ENCODE measurements at regions not wholly inside any gene's neighbourhood (a gene's known extent, or its start where the extent isn't known, plus 50 kb on each side); places are given as distances from the start of the nearest gene placed in this dataset.
"Not testable (repeated sequence)": the region's sequence is repeated elsewhere in the genome, so short reads cannot be mapped to it uniquely, and the experiment has no call there.

- DNase-seq: no peak
Observed at GRCh38 chr6:2611092-2611491, 139.6 kb downstream of the MYLK4 start.

DNA sequence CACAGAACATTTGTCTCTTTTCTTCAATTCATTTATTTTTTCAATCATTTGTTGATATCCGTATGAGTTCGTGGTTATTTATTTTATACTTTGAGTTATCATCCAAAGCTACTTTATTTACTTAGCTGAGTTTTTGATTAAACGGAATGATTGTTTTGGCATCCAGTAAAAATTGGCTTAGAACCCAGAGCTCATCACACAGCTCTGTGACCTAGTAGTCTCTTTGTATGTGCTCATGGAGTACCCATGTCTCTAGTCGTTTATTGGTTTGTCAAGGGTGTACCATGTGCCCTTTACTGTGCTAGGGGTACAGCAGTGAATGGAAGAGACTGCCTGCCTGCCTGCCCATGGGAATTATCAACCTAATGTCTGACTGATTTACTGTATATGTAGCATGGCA, 142.2 kb downstream of the MYLK4 start:
- no peak for DNase-seq

DNA sequence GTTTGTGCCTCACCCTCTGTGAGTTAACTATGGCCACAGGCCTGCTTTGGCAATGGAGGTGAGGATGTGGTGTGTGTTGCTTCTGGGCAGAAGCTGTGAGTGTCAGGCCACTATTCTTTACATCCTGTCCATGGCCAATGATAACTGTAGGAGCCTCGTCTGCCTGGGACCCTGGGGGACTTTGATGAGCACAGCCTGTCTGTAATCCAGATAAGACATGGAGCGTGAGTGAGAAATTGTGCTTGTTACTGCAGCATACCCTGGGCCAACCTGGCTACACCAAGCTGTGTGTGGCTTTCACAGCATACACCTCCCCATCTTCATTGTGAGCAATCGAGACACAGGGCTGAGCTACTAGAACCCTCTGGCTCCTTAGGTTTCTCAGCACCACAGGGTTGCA, 150.4 kb downstream of the MYLK4 start:
- no peak for DNase-seq

DNA sequence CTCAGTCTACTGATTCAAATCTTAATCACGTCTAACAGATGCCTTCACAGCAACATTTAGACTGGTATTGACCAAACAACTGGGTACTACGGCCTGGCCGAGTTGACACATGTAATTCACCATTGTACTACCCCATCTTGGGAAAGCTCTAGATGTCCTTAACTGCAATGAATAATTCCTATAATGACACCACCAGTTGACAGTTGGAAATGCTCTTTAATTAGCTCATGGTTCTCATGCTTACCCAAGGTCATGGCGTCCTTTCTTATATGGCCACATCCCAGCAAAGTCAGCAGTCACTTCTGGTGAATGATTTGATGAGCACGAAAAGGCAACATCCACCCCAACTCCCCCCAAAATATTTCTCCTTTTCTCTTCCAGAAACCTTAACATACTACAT, 150.9 kb downstream of the MYLK4 start:
- DNase-seq: no peak

DNA sequence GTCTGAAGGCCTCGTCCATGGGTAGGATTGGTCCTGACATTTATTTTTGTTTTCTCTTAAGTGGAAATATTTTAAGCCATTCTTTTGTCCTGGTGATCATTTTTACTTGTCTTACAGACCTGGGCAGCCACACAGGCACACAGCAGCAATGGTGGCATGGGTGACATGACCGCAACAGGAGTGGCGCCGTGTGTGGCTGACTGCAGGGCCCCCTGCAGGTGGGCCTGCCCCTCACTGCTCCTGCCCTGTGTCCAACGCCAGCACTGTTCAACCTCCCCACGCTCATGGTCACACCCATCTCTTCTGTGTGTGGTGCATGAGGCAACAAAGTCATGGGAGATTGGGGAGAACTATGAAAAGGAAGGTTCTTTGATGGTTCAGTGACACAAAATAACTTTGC, 151.9 kb downstream of the MYLK4 start:
- DNase-seq: no peak

- DNase-seq: no peak
Observed at GRCh38 chr6:2597991-2598390, 152.7 kb downstream of the MYLK4 start.

DNA sequence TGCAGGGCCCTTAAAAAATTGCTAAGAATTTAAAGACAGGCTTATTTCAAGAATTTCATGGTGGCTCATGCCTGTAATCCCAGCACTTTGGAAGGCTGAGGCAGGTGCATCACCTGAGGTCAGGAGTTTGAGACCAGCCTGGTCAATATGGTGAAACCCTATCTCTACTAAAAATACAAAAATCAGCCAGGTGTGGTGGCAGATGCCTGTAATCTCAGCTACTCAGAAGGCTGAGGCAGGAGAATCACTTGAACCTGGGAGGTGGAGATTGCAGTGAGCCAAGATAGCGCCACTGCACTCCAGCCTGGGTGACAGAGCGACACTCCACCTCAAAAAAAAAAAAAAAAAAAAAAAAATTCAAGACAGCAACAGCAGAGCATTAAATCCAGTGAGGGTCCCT, 153.3 kb downstream of the MYLK4 start:
- not testable (repeated sequence) for DNase-seq

GRCh38 chr6:2596222-2596621, 154.5 kb downstream of the MYLK4 start:
- DNase-seq: peak; percentile 21

GRCh38 chr6:2594868-2595267, 155.9 kb downstream of the MYLK4 start:
- no peak for DNase-seq

GRCh38 chr6:2593167-2593566, 157.6 kb downstream of the MYLK4 start:
- DNase-seq: no peak

DNA sequence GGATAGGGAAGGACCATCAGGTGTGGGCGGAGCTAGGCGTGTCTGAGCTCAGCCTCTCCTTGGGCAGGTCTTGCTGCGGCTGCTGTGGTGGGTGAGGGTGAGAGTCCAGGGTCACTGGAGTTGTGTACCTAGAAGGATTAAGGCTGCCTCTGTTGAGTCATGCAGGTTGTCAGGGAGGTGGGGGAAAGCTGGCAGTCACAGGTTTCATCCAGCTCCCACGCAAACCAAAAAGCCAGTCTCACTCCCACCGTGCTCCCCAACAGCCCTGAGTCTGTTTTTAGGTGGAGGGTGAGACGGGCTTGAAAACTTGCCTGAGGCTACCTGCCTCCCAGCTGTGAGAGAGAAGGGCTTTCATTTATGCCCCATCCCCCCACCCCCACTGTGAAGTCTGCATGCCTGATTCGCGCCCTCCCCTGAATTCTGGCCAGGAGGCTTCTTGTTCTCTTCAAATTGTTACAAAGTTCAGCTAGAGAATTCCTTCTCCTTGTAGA, 161.5 kb downstream of the MYLK4 start:
- no peak for DNase-seq

DNA sequence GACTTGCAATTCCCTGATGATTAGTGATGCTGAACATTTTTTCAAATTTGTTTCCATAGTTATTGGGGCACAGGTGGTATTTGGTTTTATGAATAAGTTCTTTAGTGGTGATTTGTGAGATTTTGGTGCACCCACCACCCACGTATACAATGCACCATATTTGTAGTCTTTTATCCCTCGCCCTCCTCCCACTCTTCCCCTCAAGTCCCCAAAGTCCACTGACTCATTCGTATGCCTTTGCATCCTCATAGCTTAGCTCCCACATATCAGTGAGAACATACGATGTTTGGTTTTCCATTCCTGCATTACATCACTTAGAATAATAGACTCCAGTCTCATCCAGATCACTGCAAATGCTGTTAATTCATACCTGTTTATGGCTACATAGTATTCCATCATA, 167.3 kb downstream of the MYLK4 start:
- no peak for DNase-seq

DNA sequence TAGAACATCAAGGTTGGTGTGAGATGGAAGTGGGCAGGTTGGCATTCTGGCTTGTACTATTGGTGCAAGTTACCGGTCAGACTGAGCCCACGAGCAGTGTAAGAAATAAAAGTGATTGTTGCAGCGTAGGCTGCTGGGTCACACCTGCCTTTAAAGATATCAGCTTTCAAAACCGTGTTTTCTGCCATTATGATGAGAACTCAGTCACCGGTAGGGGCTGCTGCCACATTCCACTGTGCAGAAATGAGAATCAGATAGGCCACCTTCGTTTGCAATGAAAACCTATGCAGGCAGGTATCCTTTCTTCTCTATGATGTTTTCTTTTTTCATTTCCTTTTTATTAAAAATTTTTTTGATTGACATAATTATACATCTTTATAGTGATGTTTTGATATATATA, 168.5 kb downstream of the MYLK4 start:
- DNase-seq: peak; percentile 5

DNA sequence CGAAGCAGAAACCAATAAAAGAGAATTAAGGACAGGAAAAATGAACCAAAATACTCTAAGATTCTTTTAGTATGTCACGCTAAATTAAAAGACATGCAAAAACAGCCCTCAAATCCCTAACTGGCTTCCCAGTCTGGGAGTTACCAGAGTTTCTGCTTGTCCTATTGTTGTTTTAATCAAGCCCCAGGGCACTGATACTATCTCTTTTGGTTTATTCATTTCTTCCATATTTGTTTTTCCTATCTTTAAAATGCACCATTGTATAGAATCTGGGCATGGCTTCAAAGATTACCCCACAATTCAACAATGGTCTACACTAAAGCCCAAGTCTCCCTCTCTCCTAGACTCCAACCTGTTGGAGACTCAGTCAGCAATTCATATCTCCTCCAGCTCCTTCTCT, 169.1 kb downstream of the MYLK4 start:
- no peak for DNase-seq

DNA sequence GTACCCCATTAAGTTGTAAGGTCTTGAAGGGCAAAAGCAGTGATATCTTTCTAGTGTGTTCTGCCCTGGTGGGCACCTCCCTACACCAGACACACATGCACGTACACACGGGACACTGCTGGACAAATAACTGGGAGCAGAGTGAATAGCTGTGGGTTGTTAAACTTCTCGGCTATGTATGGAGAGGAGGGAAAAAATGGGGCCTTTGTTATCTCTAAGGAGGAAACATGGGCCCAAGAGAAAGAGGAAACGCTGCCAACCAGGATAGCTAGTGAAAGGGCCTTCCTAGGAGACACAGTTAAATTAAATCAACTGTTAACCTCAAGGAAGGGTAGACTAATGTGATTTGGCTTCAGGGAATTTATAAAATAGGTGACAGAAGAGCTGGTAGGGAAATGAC, 169.7 kb downstream of the MYLK4 start:
- no peak for DNase-seq

GRCh38 chr6:2579804-2580570, 170.7 kb downstream of the MYLK4 start:
- DNase-seq: no peak

- DNase-seq: no peak
Observed at GRCh38 chr6:2579241-2579761, 171.4 kb downstream of the MYLK4 start.

GRCh38 chr6:2578767-2579166, 172.0 kb downstream of the MYLK4 start:
- DNase-seq: no peak

- DNase-seq: no peak
Observed at GRCh38 chr6:2576499-2576898, 174.2 kb downstream of the MYLK4 start.

- DNase-seq: no peak
Observed at GRCh38 chr6:2575236-2575635, 175.5 kb downstream of the MYLK4 start.

DNA sequence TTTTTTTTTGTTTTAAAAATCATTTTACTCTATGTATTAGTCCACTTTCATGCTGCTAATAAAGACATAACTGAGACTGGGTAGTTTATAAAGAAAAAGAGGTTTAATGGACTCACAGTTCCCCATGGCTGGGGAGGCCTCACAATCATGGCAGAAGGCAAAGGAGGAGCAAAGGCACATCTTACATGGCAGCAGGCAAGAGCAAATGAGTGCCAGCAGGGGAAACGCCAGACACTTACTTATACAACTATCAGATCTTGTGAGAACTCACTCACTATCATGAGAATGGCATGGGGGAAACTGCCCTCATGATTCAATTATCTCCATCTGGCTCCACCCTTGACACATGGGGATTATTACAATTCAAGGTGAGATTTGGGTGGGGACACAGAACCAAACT, 181.3 kb downstream of the MYLK4 start:
- DNase-seq: not testable (repeated sequence)

GRCh38 chr6:2566048-2566447, 184.7 kb downstream of the MYLK4 start:
- no peak for DNase-seq

- no peak for DNase-seq
Observed at GRCh38 chr6:2565499-2565898, 185.2 kb downstream of the MYLK4 start.

DNA sequence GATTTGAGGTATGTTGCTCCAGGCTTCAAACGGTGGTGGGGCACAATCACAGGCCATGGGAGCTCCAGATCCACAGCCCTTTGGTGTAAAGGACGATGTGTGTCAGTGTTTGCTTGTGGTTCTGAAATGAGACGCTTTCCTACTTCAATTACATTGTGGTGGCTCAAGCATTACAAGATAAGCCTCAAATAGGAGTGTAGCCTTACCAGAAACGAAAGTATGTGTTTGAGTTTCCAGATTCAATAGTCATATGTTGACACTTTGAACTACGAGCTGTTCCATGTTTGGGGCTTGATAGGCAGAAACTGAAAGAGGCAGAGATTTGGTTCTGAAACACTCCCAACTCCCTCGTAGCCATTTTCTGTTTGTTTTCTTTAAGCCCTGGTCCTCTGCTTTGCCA, 187.1 kb downstream of the MYLK4 start:
- no peak for DNase-seq
